ENCODE measurements at regions not wholly inside any gene's neighbourhood (a gene's known extent, or its start where the extent isn't known, plus 50 kb on each side); places are given as distances from the start of the nearest gene placed in this dataset.

DNA sequence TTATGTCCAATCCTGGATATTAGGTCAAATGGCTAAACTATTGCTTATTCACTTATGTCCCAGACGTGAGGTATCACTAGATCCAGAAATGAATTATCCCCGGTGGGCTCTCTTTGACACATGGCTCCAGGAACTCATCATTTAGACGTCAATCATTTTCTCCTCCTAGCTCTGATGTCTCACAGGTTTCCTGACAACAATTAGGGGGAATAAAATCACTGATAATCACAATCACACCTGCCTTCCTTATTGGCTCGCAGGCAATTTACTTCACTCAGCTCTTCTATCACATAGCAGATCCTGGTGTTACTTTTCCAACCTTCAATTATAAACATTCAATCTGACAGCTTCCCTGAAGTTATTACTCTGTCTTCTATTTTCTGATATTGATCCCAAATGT is 634.0 kb upstream of the TENM4 start:
- no peaks in the 10 kb centered on the region for H3K27me3 Mint-ChIP-seq
- no peak overlapping the region for H3K27ac Mint-ChIP-seq
- no peaks in the 10 kb centered on the region for H3K4me1 Mint-ChIP-seq
- peaks cover 2% of the 10 kb centered on the region for H3K36me3 Mint-ChIP-seq
- peaks cover 0 to 4% (median 0%) of the 10 kb centered on the region in 3 donors for H3K9me3 Mint-ChIP-seq
- H3K4me3 Mint-ChIP-seq: no peak overlapping the region

DNA sequence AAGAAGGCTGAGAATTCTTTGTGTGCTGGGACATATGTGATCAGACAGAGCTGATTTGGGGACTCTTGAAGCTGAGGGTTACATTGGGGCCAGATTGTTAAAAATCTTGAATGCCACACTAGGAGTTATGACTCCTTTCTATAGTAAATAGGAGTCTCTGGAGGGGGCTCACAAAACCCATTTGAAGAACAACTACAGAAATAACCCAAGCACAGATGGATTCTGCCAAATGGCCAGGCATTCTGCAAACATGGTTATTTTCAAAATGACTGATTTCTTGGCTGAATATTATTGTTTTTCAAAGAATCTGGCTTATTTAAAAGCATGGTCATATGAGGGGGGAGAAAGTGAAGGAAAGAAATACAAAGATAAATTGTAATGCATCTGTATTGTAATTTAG is 625.5 kb upstream of the TENM4 start:
- Mint-ChIP-seq H3K27ac (no peak overlapping the region), H3K4me3 (no peak overlapping the region), H3K4me1 (no peaks in the 10 kb centered on the region), H3K9me3 (peaks cover 0 to 5% (median 4%) of the 10 kb centered on the region in 3 donors), H3K27me3 (no peaks in the 10 kb centered on the region), H3K36me3 (no peaks in the 10 kb centered on the region)

DNA sequence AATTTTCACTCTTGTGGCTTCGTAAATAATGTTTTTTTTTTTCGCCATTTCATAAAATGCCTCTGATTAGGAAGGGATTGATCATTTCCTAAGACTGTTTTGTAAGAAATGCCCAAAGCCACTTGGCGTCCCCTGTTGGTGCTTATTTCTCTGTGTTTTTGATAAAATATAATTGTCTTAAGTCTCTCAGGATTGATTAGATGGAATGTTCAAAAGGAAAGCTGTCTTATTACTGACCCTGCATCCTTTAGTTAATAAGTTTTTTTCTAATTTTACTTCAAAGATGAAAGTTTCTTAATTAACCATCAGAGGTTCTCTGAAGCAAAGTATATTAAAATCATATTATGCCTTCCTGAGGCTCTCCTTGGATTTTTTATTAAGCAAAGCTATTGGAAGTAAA is 624.3 kb upstream of the TENM4 start:
- no peak overlapping the region for H3K27ac Mint-ChIP-seq
- H3K36me3 Mint-ChIP-seq: no peaks in the 10 kb centered on the region
- peaks cover 0 to 6% (median 5%) of the 10 kb centered on the region in 3 donors for H3K9me3 Mint-ChIP-seq
- no peak overlapping the region for H3K4me3 Mint-ChIP-seq
- H3K27me3 Mint-ChIP-seq: no peaks in the 10 kb centered on the region
- no peaks in the 10 kb centered on the region for H3K4me1 Mint-ChIP-seq

DNA sequence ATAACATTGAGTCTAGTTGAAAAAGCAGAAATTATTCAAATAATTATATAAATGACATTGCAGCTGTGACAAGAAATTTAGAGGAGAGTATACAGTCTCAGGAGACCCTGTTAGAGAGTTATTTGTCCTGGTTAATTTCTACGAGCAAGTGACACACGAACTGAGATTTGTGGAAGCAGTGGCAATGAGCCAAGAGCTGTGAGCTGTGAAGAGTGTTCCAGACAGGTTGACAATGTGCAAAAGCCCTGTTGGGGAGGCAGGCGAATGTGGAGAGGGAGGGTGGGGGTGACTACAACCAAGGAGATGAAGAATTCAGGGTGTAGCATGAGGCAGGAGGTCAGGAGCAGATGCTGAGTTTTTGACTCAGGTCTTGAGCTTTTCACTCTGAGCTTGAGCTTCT is 620.2 kb upstream of the TENM4 start:
- Mint-ChIP-seq H3K27me3 (no peaks in the 10 kb centered on the region), H3K27ac (peak overlapping the region in 1 of 3 donors; percentile 4), H3K4me1 (no peaks in the 10 kb centered on the region), H3K4me3 (no peak overlapping the region), H3K9me3 (peaks cover 0 to 8% (median 2%) of the 10 kb centered on the region in 3 donors), H3K36me3 (no peaks in the 10 kb centered on the region)

DNA sequence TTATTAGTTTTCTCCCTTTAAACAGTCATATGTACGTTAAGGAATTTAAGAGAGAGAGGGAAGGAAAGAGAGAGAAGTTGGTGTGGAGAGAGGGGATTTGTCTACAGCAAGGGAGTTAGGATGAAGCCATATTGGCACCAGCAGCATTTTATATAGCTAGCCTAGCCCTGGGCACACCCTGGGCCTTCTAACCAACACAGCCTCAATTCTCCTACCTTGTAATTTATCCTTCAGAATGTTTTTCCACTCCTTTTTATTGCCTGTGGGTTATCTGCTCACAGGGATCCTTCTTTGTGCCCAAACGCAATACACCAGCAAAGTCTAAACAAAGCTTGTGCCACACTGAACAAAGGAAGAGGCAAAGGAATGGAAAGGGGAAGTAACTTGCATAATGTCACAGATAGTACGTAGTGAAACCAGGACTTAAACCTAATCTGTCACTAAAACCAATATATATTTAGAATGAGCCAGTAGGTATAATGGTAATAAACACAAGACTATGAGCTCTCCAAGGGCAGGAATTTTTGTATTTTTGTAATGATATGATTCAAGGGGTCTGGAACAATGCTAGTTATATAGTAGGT is 613.8 kb upstream of the TENM4 start:
- Mint-ChIP-seq H3K4me3 (no peak overlapping the region), H3K4me1 (no peaks in the 10 kb centered on the region), H3K27me3 (no peaks in the 10 kb centered on the region), H3K36me3 (no peaks in the 10 kb centered on the region), H3K27ac (no peak overlapping the region), H3K9me3 (peaks cover 0 to 2% (median 2%) of the 10 kb centered on the region in 3 donors)

DNA sequence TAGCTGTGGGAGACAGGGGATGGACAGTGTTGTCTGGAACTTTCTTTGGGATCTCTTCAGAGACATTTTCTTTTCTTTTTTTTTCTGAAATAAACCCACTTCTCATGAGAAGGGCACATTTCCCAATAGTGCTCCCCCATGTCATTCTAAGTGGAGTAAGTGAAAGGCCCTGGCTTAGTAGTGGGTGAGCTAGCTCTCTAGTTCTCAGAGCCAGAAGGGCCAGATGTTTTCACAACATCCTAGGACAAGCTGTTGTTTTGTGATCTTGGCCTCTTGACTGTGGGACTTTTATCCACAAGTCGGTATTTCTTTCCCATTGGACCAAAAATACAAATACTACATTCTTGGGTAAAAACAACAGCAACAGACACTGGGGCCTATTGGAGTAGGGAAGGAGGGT is 607.7 kb upstream of the TENM4 start:
- Mint-ChIP-seq H3K27ac (no peak overlapping the region), H3K4me1 (no peaks in the 10 kb centered on the region), H3K27me3 (no peaks in the 10 kb centered on the region), H3K36me3 (peaks cover 3% of the 10 kb centered on the region), H3K4me3 (no peak overlapping the region), H3K9me3 (peaks cover 0 to 4% (median 0%) of the 10 kb centered on the region in 3 donors)

DNA sequence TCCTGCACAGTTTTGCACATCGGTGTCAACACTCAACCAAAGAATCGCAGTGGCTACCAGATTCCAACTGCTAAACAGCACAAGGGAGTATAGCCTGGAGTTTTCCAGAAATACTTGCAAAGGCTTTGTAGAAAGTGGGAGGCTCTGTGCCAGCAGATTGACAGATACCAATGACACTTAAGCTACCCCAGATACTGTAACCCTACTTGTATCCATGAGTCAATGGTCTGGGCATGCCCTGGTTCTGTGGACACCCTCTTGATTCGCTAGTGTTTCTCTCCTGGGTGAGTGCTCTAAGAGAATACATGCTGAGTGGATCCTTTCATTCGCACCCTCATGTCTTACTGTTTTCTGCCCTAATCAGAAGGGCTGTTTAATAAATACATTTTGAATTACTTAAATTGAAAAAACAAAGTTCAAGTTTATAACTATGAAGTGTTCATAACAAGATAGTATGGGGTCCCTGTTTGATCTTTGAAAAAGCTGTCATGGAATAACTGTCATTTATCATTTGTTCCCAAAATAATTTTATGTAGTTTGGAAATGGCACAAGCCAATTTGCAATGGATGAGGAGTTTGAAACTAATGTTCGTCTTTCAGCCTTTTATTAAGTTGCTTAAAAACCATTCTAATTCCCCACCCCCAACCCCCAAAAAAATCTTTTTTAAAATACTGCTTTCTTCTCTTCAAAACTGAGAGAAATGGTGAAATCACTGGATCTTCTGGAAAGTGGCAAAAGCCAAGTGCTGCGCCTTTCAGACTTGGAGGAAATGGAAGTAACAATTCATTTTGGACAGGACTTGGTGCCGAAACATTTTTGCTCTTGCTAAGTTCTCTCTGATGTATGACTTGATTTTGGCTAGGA is 600.5 kb upstream of the TENM4 start:
- H3K27ac Mint-ChIP-seq: no peak overlapping the region
- H3K36me3 Mint-ChIP-seq: no peaks in the 10 kb centered on the region
- no peaks in the 10 kb centered on the region for H3K27me3 Mint-ChIP-seq
- H3K4me3 Mint-ChIP-seq: no peak overlapping the region
- H3K4me1 Mint-ChIP-seq: no peaks in the 10 kb centered on the region
- peaks cover 2 to 4% (median 2%) of the 10 kb centered on the region in 3 donors for H3K9me3 Mint-ChIP-seq

DNA sequence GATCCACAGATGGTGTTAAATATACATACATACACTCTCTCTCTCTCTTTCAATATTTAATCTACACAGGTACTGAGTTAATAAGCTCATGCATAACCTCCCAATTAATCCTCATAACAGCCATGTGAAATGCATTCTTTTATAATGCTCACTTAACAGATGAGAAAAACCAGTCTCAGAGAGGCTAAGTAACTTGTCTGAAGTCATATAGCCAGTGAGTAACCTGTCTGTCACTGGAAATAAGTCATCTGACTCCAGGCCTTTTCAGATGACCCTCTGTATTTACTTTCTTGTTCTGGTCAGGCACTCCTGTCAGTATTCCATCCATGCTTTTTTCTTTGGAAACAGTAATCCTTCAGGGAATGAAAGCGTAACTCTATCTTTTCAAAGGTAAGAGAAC is 594.0 kb upstream of the TENM4 start:
- H3K36me3 Mint-ChIP-seq: no peaks in the 10 kb centered on the region
- no peaks in the 10 kb centered on the region for H3K4me1 Mint-ChIP-seq
- no peak overlapping the region for H3K27ac Mint-ChIP-seq
- peaks cover 0 to 4% (median 2%) of the 10 kb centered on the region in 3 donors for H3K9me3 Mint-ChIP-seq
- H3K27me3 Mint-ChIP-seq: no peaks in the 10 kb centered on the region
- no peak overlapping the region for H3K4me3 Mint-ChIP-seq

DNA sequence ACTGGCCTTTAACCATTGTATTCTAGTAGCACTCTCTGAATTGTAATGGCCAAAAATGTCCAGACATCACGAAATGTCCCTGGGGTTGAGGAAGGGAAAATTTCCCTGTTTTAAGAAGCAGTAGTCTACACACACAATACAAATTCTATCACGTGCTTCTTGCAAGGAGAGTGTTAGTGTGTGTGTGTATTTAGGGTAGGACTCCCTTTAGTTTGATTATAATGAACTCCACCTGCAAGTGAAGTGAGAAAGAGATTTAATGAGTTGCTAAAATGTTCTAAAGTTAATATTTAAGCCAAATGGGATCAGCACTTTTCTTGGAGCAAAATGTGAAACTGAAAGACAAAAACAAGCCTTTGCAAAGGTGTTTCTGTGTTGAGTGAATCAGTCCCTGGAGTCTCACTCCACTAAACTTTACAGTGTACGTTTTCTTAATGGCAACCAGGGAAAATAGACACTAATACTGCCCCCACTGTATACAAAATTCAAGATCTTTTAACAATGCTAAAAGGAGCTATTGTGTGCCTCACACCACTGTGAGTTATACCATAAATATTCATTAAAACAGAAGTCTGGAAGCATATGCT is 590.3 kb upstream of the TENM4 start:
- no peaks in the 10 kb centered on the region for H3K9me3 Mint-ChIP-seq
- no peaks in the 10 kb centered on the region for H3K36me3 Mint-ChIP-seq
- H3K4me3 Mint-ChIP-seq: no peak overlapping the region
- no peaks in the 10 kb centered on the region for H3K4me1 Mint-ChIP-seq
- H3K27ac Mint-ChIP-seq: no peak overlapping the region
- no peaks in the 10 kb centered on the region for H3K27me3 Mint-ChIP-seq

DNA sequence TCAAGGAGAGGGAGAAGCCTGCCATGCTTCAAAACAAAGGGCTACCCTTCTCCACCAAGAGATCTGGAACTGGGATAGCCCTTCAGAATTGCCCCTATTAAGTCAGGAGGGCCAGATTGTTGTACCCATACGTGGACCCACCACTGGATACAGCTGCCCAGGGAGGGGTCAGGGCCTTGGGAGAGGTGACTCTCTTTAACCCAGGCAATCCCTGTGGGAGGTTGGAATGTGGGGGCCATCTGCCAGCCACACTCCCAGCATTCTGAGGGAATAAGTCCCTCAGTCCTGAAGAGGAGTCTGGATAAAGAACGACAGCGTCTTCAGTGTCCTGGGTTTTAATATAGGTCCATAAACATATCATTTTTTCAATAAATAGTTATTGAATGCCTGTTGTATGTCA is 588.2 kb upstream of the TENM4 start:
- no peaks in the 10 kb centered on the region for H3K27me3 Mint-ChIP-seq
- H3K4me3 Mint-ChIP-seq: no peak overlapping the region
- no peaks in the 10 kb centered on the region for H3K36me3 Mint-ChIP-seq
- H3K9me3 Mint-ChIP-seq: peaks cover 0 to 4% (median 0%) of the 10 kb centered on the region in 3 donors
- no peak overlapping the region for H3K27ac Mint-ChIP-seq
- no peaks in the 10 kb centered on the region for H3K4me1 Mint-ChIP-seq

DNA sequence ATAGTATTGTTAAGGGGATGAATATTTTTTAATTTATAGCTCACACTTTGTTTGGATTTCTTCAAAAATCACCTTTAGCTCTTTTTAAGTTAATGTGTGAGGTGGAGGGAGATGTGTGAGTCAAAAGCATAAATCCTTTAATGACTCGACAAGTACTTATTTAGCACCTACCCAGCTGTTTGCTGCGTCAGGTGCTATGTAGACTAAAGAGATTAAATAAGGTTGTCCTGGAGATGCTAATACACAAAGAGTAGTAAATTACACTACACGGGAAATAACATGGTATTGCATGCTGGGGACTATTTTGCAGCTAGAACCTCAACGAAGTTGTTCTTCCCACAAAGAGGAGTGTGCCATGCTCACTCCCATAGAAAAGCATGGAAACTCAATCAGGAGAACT is 583.3 kb upstream of the TENM4 start:
- Mint-ChIP-seq H3K36me3 (no peaks in the 10 kb centered on the region), H3K4me1 (no peaks in the 10 kb centered on the region), H3K27me3 (no peaks in the 10 kb centered on the region)

DNA sequence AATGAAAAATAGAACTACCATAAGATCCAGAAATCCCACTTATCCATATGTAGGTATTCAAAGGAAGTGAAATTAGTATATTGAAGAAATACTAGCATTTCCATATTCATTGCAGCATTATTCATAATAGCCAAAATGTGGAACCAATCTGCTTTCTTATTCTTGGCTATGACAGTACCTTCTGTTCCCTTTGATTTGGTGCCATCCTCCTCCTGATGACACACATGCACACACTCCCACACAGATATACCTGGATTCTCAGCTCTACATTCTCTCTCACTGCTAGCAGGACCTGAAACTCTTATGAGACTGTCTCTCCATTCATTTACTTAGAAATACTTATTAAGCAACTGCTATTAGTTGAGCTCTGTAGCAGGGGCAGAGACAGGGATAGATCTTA is 582.6 kb upstream of the TENM4 start:
- Mint-ChIP-seq H3K9me3 (peaks cover 0 to 16% (median 3%) of the 10 kb centered on the region in 3 donors), H3K4me3 (no peak overlapping the region), H3K36me3 (no peaks in the 10 kb centered on the region), H3K4me1 (no peaks in the 10 kb centered on the region), H3K27me3 (no peaks in the 10 kb centered on the region), H3K27ac (no peak overlapping the region)

More for the DNA sequence above, 583.3 kb upstream of the TENM4 start:
- Mint-ChIP-seq H3K9me3 (peaks cover 0 to 13% (median 3%) of the 10 kb centered on the region in 3 donors), H3K27ac (no peak overlapping the region), H3K4me3 (no peak overlapping the region)

DNA sequence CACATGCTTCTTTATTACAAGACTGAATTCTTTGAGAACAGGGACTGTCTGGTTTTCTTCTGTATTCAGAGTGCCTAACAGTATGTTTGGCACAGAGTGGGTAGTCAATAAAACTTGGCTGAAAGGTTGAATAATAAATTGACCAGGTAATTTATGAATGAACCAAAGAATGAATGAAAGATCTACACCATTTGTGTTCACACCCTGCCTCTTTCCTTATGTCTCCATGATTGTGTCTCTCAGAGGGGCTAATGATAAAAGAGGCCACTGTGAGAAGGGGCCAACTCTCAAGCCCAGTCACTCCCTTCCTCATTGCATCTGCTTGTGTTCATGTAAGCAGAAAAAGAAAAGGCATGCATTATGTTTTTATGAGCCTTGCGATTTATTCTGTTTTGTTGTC is 569.7 kb upstream of the TENM4 start:
- Mint-ChIP-seq H3K4me1 (no peaks in the 10 kb centered on the region), H3K4me3 (no peak overlapping the region), H3K36me3 (no peaks in the 10 kb centered on the region), H3K27ac (no peak overlapping the region), H3K9me3 (peaks cover 0 to 15% (median 3%) of the 10 kb centered on the region in 3 donors), H3K27me3 (no peaks in the 10 kb centered on the region)

DNA sequence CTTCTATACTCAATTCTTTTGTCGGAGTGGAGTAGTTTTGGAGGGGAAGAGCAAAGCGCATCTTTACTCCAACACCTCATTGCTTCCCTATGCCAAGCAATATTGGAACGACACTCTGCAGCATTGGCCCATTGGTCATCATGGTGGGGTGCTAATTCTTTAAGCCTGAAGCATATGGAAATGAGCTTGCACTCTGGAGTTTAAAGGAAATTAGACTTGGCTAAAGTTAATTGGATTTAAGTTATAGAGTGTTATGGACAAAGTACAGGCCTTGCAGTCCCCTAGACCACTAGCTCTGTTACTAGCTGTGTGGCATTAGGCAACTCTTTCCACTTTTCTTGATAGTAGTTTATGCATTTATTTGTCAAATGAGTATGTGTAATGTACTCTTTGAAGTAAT is 568.3 kb upstream of the TENM4 start:
- Mint-ChIP-seq H3K9me3 (peaks cover 0 to 26% (median 3%) of the 10 kb centered on the region in 3 donors), H3K36me3 (no peaks in the 10 kb centered on the region), H3K27ac (no peak overlapping the region), H3K4me3 (no peak overlapping the region), H3K27me3 (no peaks in the 10 kb centered on the region), H3K4me1 (no peaks in the 10 kb centered on the region)

DNA sequence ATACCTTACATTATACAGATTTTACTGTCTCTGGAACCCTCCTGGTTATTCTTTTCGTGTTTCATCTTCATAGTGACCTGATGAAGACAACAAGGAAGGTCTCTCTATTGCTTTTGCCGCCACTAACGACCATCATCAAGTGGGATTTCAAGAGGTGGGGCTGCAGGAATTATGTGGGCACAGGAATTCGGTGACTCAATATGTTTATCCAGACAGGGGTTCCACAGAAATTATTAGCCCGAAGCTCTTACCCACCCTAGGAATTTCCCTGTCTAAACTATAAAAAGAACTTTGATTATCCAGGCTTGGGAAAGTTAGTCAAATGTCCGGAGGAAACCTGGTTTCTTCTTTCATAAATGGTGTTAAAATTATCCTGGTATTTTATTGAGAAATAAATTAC is 566.8 kb upstream of the TENM4 start:
- H3K4me3 Mint-ChIP-seq: no peak overlapping the region
- H3K9me3 Mint-ChIP-seq: peaks cover 0 to 30% (median 3%) of the 10 kb centered on the region in 3 donors
- no peak overlapping the region for H3K27ac Mint-ChIP-seq
- no peaks in the 10 kb centered on the region for H3K27me3 Mint-ChIP-seq
- no peaks in the 10 kb centered on the region for H3K4me1 Mint-ChIP-seq
- no peaks in the 10 kb centered on the region for H3K36me3 Mint-ChIP-seq

All from IgD-negative memory B cell (primary cell).